Thyroid gland (tissue), 4 donors: ENCODE measurements at regions not wholly inside any gene's neighbourhood (a gene's known extent, or its start where the extent isn't known, plus 50 kb on each side); places are given as distances from the start of the nearest gene placed in this dataset.

Experiments used
- DNase-seq, 2 donors: peaks; one replicate each; pipeline ENCODE4 v3.0.0-alpha.2; 2019
- H3K27ac ChIP-seq, 3 donors: fragments of 200-600 bp; sonication (generic); 1 replicate in 2 of 3; 2 replicates in 1 of 3; pipeline ENCODE4 v1.5.1; 2016 to 2019; ENCODE audit warnings: mild to moderate bottlenecking in 1 of 3, moderate library complexity in 1 of 3
- H3K27me3 ChIP-seq: fragments of 200-600 bp; sonication (generic); one replicate; pipeline ENCODE4 v1.5.1; 2019
- H3K36me3 ChIP-seq, 2 donors: fragments of 200-600 bp; sonication (generic); one replicate each; pipeline ENCODE4 v1.5.1; 2016 to 2019
- H3K4me1 ChIP-seq, 2 donors: fragments of 200-600 bp; sonication (generic); one replicate each; pipeline ENCODE4 v1.5.1; 2017 to 2019
- H3K4me3 ChIP-seq, 3 donors: fragments of 200-600 bp; sonication (generic); replicated peaks in 1 of 3; 1 replicate in 2 of 3; 2 replicates in 1 of 3; pipeline ENCODE4 v1.5.1; 2016; ENCODE audit warnings: mild to moderate bottlenecking in 1 of 3
- H3K9me3 ChIP-seq: fragments of 200-600 bp; sonication (generic); one replicate; pipeline ENCODE4 v1.5.1; 2017
- CTCF ChIP-seq, 6 experiments: fragments of 200-600 bp in 3 of 6; fragments of 450-650 bp in 3 of 6; sonication (generic) in 3 of 6; IDR thresholded peaks; one replicate each; pipeline ENCODE4 v1.5.1; 2016 to 2019; ENCODE audit warnings: antibody characterized with exemption in 6 of 6, mild to moderate bottlenecking in 2 of 6, inconsistent platforms in 1 of 6, moderate library complexity in 1 of 6
- POLR2A ChIP-seq, 2 donors: fragments of 450-650 bp; IDR thresholded peaks; one replicate each; pipeline ENCODE4 v1.6.1; 2017; ENCODE audit warnings: antibody characterized with exemption in 2 of 2, mild to moderate bottlenecking in 2 of 2, moderate library complexity in 1 of 2
- WGBS, 2 donors: methylation state at CpG; one replicate each; pipeline ENCODE4 v1.1.5; 2017; 5-methylcytosine and 5-hydroxymethylcytosine counted together
- intact Hi-C: fragments of 100-400 bp; cut with DNase I; formaldehyde crosslinking; loops from one replicate; pipeline ENCODE4 v1.15.1; 2023

- WGBS, 2 donors, result 65 to 77% methylated on average over 3 of the region's 3 CpGs
- H3K9me3 ChIP-seq, result no peaks in the 10 kb centered on the region
- no peak for DNase-seq
- TF ChIP-seq CTCF (IDR thresholded peaks at IDR 0.05), result no peak
- no peak for TF ChIP-seq POLR2A (IDR thresholded peaks at IDR 0.05)
- H3K27me3 ChIP-seq, result no peaks in the 10 kb centered on the region
- no peak overlapping the region for H3K4me3 ChIP-seq
- no peaks in the 10 kb centered on the region for H3K4me1 ChIP-seq
- H3K36me3 ChIP-seq, result no peaks in the 10 kb centered on the region
- no peak overlapping the region for H3K27ac ChIP-seq
- intact Hi-C loops, result no loop called here
Measured at GRCh38 chr3:88988906-88989305, 118.5 kb upstream of the EPHA3 start.

GRCh38 chr3:88991496-88991895 lies 115.9 kb upstream of the EPHA3 start:
- intact Hi-C loops, result no loop called here
- Histone ChIP-seq H3K9me3 (no peaks in the 10 kb centered on the region), H3K4me3 (no peak overlapping the region), H3K27me3 (no peaks in the 10 kb centered on the region), H3K27ac (no peak overlapping the region), H3K36me3 (no peaks in the 10 kb centered on the region), H3K4me1 (no peaks in the 10 kb centered on the region)
- no peak for DNase-seq
- TF ChIP-seq CTCF (IDR thresholded peaks at IDR 0.05) (no peak), POLR2A (IDR thresholded peaks at IDR 0.05) (no peak)

DNA sequence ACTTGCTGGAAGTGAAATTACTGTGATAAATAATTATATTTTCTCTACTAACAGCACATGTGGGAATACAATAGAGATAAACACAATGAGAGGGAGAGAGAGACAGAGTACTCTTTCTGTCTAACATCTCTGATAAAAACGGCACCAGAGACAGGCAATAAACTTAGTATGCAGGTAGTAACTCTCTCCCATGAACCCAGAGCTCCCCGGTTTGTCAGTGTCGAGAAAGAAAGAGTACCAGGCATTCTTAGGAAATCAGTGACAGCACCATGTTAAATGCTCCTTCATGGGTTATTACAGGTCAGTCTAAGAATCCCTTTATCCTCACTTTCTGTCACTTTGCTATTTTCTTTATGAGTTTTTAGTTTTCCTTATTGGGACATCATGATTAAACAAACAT lies 110.7 kb upstream of the EPHA3 start:
- intact Hi-C loops, result no loop called here
- Histone ChIP-seq H3K4me1 (no peaks in the 10 kb centered on the region), H3K27me3 (no peaks in the 10 kb centered on the region), H3K36me3 (no peaks in the 10 kb centered on the region), H3K9me3 (no peaks in the 10 kb centered on the region), H3K27ac (no peak overlapping the region), H3K4me3 (no peak overlapping the region)
- no peak for TF ChIP-seq POLR2A (IDR thresholded peaks at IDR 0.05)
- TF ChIP-seq CTCF (IDR thresholded peaks at IDR 0.05), result no peak
- DNase-seq, result no peak
- WGBS, 2 donors, result 66 to 70% methylated on average over 3 of the region's 3 CpGs

- Histone ChIP-seq H3K36me3 (no peaks in the 10 kb centered on the region), H3K9me3 (no peaks in the 10 kb centered on the region), H3K4me3 (no peak overlapping the region), H3K4me1 (no peaks in the 10 kb centered on the region), H3K27me3 (no peaks in the 10 kb centered on the region), H3K27ac (no peak overlapping the region)
- WGBS, 2 donors, result 89 to 94% methylated on average over 3 of the region's 3 CpGs
- intact Hi-C loops, result no loop called here
- TF ChIP-seq CTCF (IDR thresholded peaks at IDR 0.05), result no peak
- no peak for TF ChIP-seq POLR2A (IDR thresholded peaks at IDR 0.05)
- no peak for DNase-seq
Measured at GRCh38 chr3:88997260-88997659, 110.2 kb upstream of the EPHA3 start.

DNA sequence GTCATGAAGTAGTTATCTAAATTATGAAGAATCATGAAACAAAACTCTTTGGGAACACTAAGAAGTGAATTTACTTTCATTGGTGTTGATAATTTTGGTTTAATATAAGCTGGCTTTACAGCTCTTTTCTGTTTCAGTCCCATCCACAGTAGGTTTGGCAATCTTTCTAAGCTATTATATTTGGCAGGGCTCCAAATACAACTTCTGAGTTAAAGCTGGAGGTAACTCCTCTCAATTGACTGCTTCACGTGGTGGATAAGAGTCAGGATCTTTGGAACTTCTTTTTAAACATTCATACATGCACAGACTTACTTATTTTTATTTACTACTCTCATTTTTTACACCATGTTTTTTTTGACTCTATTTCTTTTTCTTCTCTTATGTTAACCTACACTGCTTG lies 106.5 kb upstream of the EPHA3 start:
- Histone ChIP-seq H3K36me3 (no peaks in the 10 kb centered on the region), H3K4me3 (no peak overlapping the region), H3K27ac (no peak overlapping the region), H3K9me3 (no peaks in the 10 kb centered on the region), H3K27me3 (no peaks in the 10 kb centered on the region), H3K4me1 (no peaks in the 10 kb centered on the region)
- no peak for DNase-seq
- intact Hi-C loops, result no loop called here
- WGBS, 2 donors, result 6 to 10% methylated on average over 1 of the region's 1 CpG
- TF ChIP-seq POLR2A (IDR thresholded peaks at IDR 0.05) (no peak), CTCF (IDR thresholded peaks at IDR 0.05) (no peak)
